HCT116 (cell line): ENCODE measurements at regions not wholly inside any gene's neighbourhood (a gene's known extent, or its start where the extent isn't known, plus 50 kb on each side); places are given as distances from the start of the nearest gene placed in this dataset.

ENCODE experiments used
- CTCF ChIP-seq, 3 experiments: fragments of 200-600 bp in 1 of 3; sonication (generic) in 1 of 3; IDR thresholded peaks in 2 of 3; conservative IDR thresholded peaks in 1 of 3; 2 replicates each; pipeline ENCODE4 v1.5.1; 2012 to 2017; ENCODE audit warnings: low read depth in 2 of 3, low read length in 2 of 3, antibody characterized with exemption in 1 of 3, borderline replicate concordance in 1 of 3, control low read depth in 1 of 3, mild to moderate bottlenecking in 1 of 3, mixed read lengths in 1 of 3, mixed run types in 1 of 3, moderate library complexity in 1 of 3; ENCODE audit not compliant: insufficient read depth in 1 of 3
- SP1 ChIP-seq: IDR thresholded peaks from 2 replicates; pipeline ENCODE4 v1.6.1; 2012; ENCODE audit warnings: low read depth
- TCF7L2 ChIP-seq: IDR thresholded peaks from 2 replicates; pipeline ENCODE4 v1.7.0; 2011; ENCODE audit warnings: borderline replicate concordance, inconsistent platforms; ENCODE audit not compliant: insufficient read depth, insufficient read length; ENCODE audit errors: extremely low read depth
- ZBTB33 ChIP-seq: IDR thresholded peaks from 2 replicates; pipeline ENCODE4 v1.6.1; 2011; ENCODE audit warnings: mild to moderate bottlenecking, low read length, moderate library complexity; ENCODE audit not compliant: insufficient replicate concordance; ENCODE audit errors: extremely low read depth

- TF ChIP-seq ZBTB33 (no peak), SP1 (no peak), CTCF (IDR thresholded peaks at IDR 0.05 in 2 of 3, conservative IDR thresholded peaks at IDR 0.05 in 1 of 3; ENCODE audit: borderline replicate concordance in 1 of 3, insufficient read depth in 1 of 3, low read depth in 2 of 3, low read length in 2 of 3) (no peak), TCF7L2 (no peak)
Measured at GRCh38 chr10:45235798-45236220, 79.6 kb downstream of the OR13A1 start.
